Kidney epithelial cell (primary cell): ENCODE measurements at regions not wholly inside any gene's neighbourhood (a gene's known extent, or its start where the extent isn't known, plus 50 kb on each side); places are given as distances from the start of the nearest gene placed in this dataset.

Experiments
- DNase-seq: peaks from one replicate; pipeline ENCODE4 v3.0.0-alpha.2; 2010; ENCODE audit warnings: low read depth
- H3K27me3 ChIP-seq: 2 replicates; pipeline ENCODE4 v1.6.0; 2011; ENCODE audit warnings: low read length; ENCODE audit not compliant: control insufficient read depth, insufficient read depth
- H3K36me3 ChIP-seq: 2 replicates; pipeline ENCODE4 v1.5.1; 2011; ENCODE audit warnings: low read length; ENCODE audit not compliant: control insufficient read depth, insufficient read depth
- H3K4me3 ChIP-seq: 2 replicates; pipeline ENCODE4 v1.5.1; 2011; ENCODE audit warnings: low read depth, mild to moderate bottlenecking, control low read depth, low read length
- TF ChIP-seq, protein P1 (sequence below): IDR thresholded peaks from 2 replicates; pipeline ENCODE4 v1.5.1; 2011; ENCODE audit warnings: mild to moderate bottlenecking, moderate library complexity, low read length, control low read depth, inconsistent platforms; ENCODE audit not compliant: insufficient read depth, poor library complexity, severe bottlenecking

DNA sequence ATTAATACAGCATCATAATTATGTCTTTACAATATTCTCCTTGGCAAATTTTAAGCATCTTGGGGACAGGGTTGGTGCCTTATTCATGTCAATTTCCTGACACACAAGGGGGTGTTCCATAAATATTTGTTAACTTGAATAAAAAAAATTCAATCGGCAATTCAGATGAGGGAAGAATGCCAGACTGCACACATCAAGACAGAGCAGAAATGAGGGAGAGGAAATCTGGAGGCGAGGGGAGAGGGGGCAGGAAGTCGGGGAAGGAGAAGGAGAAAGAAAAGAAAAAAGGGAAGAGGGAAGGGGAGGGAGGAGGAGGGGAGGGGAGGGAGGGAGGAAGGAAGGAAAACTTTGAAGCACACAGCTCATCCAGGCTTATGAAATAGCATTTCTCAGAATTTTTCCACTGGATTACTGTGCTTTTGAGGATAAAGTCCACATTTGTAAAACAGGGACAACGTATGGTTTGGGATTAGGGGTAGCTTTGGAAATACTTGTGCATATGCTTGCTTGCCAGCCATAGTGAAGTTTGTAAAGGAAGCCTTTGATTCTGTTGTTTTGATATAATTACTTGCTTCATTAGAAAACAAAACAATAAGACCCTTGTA is 362.1 kb downstream of the SAMD5 start:
- TF ChIP-seq, protein P1, sequence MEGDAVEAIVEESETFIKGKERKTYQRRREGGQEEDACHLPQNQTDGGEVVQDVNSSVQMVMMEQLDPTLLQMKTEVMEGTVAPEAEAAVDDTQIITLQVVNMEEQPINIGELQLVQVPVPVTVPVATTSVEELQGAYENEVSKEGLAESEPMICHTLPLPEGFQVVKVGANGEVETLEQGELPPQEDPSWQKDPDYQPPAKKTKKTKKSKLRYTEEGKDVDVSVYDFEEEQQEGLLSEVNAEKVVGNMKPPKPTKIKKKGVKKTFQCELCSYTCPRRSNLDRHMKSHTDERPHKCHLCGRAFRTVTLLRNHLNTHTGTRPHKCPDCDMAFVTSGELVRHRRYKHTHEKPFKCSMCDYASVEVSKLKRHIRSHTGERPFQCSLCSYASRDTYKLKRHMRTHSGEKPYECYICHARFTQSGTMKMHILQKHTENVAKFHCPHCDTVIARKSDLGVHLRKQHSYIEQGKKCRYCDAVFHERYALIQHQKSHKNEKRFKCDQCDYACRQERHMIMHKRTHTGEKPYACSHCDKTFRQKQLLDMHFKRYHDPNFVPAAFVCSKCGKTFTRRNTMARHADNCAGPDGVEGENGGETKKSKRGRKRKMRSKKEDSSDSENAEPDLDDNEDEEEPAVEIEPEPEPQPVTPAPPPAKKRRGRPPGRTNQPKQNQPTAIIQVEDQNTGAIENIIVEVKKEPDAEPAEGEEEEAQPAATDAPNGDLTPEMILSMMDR, result no peak
- Histone ChIP-seq H3K36me3 (no peaks in the 10 kb centered on the region), H3K27me3 (no peaks in the 10 kb centered on the region), H3K4me3 (no peak overlapping the region)
- no peak for DNase-seq

- Histone ChIP-seq H3K4me3 (no peak overlapping the region), H3K27me3 (no peaks in the 10 kb centered on the region), H3K36me3 (no peaks in the 10 kb centered on the region)
- TF ChIP-seq, protein P1, result no peak
- DNase-seq, result no peak
These were observed 363.5 kb downstream of the SAMD5 start for GRCh38 chr6:147872002-147872401.

GRCh38 chr6:147873816-147874215 is 365.3 kb downstream of the SAMD5 start:
- Histone ChIP-seq H3K27me3 (no peaks in the 10 kb centered on the region), H3K4me3 (no peak overlapping the region), H3K36me3 (no peaks in the 10 kb centered on the region)
- DNase-seq, result no peak
- TF ChIP-seq, protein P1, result no peak

DNA sequence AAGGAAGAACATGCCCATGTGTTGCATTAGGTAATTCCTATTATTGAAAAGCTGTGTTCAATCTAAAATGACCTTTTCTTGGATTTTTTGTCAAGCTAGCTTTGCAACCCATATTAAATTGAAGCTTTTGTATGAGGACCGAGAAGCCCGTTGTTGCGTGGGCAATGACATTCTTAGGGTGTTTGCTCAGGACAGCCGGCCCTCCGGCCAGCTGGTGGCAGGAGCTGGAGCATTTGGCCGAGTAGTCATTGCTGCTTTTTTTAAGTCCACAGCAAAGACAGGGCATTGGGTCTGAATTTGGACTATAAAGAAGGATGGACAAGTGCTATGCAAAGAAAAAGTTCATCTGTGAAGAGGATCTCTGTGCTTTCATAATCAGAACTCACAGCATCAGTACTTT is 365.8 kb downstream of the SAMD5 start:
- Histone ChIP-seq H3K4me3 (no peak overlapping the region), H3K36me3 (no peaks in the 10 kb centered on the region), H3K27me3 (no peaks in the 10 kb centered on the region)
- TF ChIP-seq, protein P1, result no peak
- no peak for DNase-seq

- TF ChIP-seq, protein P1, result no peak
- H3K4me3 ChIP-seq, result no peak overlapping the region
- DNase-seq, result no peak
- H3K27me3 ChIP-seq, result no peaks in the 10 kb centered on the region
- no peaks in the 10 kb centered on the region for H3K36me3 ChIP-seq
These were observed 370.6 kb downstream of the SAMD5 start for GRCh38 chr6:147879031-147879580.

DNA sequence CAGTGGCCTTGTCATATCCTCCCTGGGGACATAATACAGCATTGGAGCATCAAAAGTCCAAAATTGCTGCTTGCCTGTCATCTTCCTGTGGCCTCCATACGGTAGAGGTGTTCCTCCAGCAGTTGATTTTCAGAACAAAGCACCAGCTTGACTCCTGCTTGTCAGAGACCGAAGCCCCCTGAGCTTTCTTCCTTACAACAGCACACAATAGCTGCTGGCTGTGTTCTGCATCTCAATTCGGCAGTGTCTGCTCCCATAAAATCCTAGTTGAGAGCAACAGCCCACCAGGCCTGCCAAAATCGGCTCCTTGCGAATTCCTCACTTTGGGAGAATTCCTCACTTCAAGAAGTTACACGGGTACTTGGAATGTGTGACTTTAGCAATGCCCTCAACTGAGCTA is 372.9 kb downstream of the SAMD5 start:
- TF ChIP-seq, protein P1, result no peak
- H3K4me3 ChIP-seq, result no peak overlapping the region
- no peak for DNase-seq
- H3K27me3 ChIP-seq, result no peaks in the 10 kb centered on the region
- H3K36me3 ChIP-seq, result no peaks in the 10 kb centered on the region
